IMR-90 (cell line): ENCODE measurements at regions not wholly inside any gene's neighbourhood (a gene's known extent, or its start where the extent isn't known, plus 50 kb on each side); places are given as distances from the start of the nearest gene placed in this dataset.

ENCODE experiments used
- ATAC-seq: fragments of 200-7000 bp; cut with Tn5 transposase; 2 replicates; pipeline ENCODE4 v1.9.1; 2020; ENCODE audit warnings: low read depth, mild to moderate bottlenecking, moderate library complexity
- BruUV-seq: library from RNA; stranded (reverse); fragments of 400-500 nt; replicated peaks from 2 replicates; lab custom pipeline; 2021; lab: Mats Ljungman, UMichigan
- CTCF ChIA-PET: fragments of 300-600 bp; formaldehyde crosslinking; extraction: SDS; loops from one replicate; lab custom pipeline; 2021; ENCODE audit warnings: antibody characterized with exemption; lab: Yijun Ruan, JAX
- POLR2A ChIA-PET: fragments of 300-600 bp; sonication (Branson Sonifier 250); formaldehyde crosslinking; loops from one replicate; lab custom pipeline; 2022; ENCODE audit warnings: antibody characterized with exemption; ENCODE audit not compliant: unreplicated experiment; lab: Charles Lee
- DNase-seq: peaks from one replicate; pipeline ENCODE4 v3.0.0; 2013
- H2AFZ ChIP-seq: replicated peaks from 2 replicates; pipeline ENCODE3; 2013; ENCODE audit warnings: low read length, mild to moderate bottlenecking; ENCODE audit not compliant: poor library complexity
- H2AK5ac ChIP-seq: 2 replicates; pipeline ENCODE4 v1.6.1; 2013; ENCODE audit warnings: low read depth, low read length, inconsistent platforms
- H2AK9ac ChIP-seq: replicated peaks from 2 replicates; pipeline ENCODE3; 2013; ENCODE audit warnings: mild to moderate bottlenecking, low read depth, low read length, moderate library complexity; ENCODE audit not compliant: poor library complexity
- H2BK120ac ChIP-seq: 2 replicates; pipeline ENCODE4 v1.6.1; 2013; ENCODE audit warnings: low read depth, low read length, inconsistent platforms
- H2BK15ac ChIP-seq: 3 replicates; pipeline ENCODE4 v1.6.1; 2013; ENCODE audit warnings: low read depth, low read length, inconsistent platforms
- H2BK20ac ChIP-seq: 2 replicates; pipeline ENCODE4 v1.6.1; 2013; ENCODE audit warnings: low read depth, mild to moderate bottlenecking, inconsistent platforms, low read length, moderate library complexity
- H2BK5ac ChIP-seq: 2 replicates; pipeline ENCODE4 v1.6.1; 2013; ENCODE audit warnings: mild to moderate bottlenecking, low read depth, low read length, inconsistent platforms; ENCODE audit not compliant: poor library complexity, severe bottlenecking
- H3K14ac ChIP-seq: replicated peaks from 2 replicates; pipeline ENCODE4 v1.6.1; 2013; ENCODE audit warnings: low read depth, low read length, inconsistent platforms
- H3K18ac ChIP-seq: 2 replicates; pipeline ENCODE4 v1.6.1; 2013; ENCODE audit warnings: low read depth, low read length, control low read depth
- H3K23ac ChIP-seq: 2 replicates; pipeline ENCODE4 v1.6.1; 2013; ENCODE audit warnings: low read depth, low read length, inconsistent platforms
- H3K27ac ChIP-seq: 2 replicates; pipeline ENCODE4 v1.5.1; 2013; ENCODE audit warnings: mild to moderate bottlenecking, control low read depth, low read length; ENCODE audit not compliant: insufficient read depth
- H3K27me3 ChIP-seq: 2 replicates; pipeline ENCODE4 v1.6.1; 2013; ENCODE audit warnings: low read length; ENCODE audit not compliant: control insufficient read depth, insufficient read depth
- H3K36me3 ChIP-seq: 2 replicates; pipeline ENCODE4 v1.6.1; 2013; ENCODE audit warnings: low read length, mixed read lengths; ENCODE audit not compliant: control insufficient read depth, insufficient read depth
- H3K4ac ChIP-seq: 2 replicates; pipeline ENCODE4 v1.6.1; 2013; ENCODE audit warnings: low read depth, low read length, inconsistent platforms
- H3K4me1 ChIP-seq: 2 replicates; pipeline ENCODE4 v1.6.1; 2013; ENCODE audit warnings: low read length, mixed read lengths; ENCODE audit not compliant: control insufficient read depth, insufficient read depth
- H3K4me2 ChIP-seq: 2 replicates; pipeline ENCODE4 v1.6.1; 2013; ENCODE audit warnings: low read depth, mild to moderate bottlenecking, control low read depth, low read length, moderate library complexity
- H3K4me3 ChIP-seq: 2 replicates; pipeline ENCODE4 v1.5.1; 2013; ENCODE audit warnings: low read depth, mild to moderate bottlenecking, control low read depth, low read length, moderate library complexity; ENCODE audit not compliant: insufficient read depth
- H3K56ac ChIP-seq: 2 replicates; pipeline ENCODE4 v1.6.1; 2013; ENCODE audit warnings: low read length, inconsistent platforms; ENCODE audit not compliant: insufficient read depth; ENCODE audit errors: extremely low read depth
- H3K79me1 ChIP-seq, 2 experiments: 2 replicates each; pipeline ENCODE4 v1.6.1; 2013; ENCODE audit warnings: low read length in 2 of 2, inconsistent platforms in 1 of 2, low read depth in 1 of 2
- H3K9ac ChIP-seq: 2 replicates; pipeline ENCODE4 v1.6.1; 2013; ENCODE audit warnings: low read depth, low read length, control low read depth
- H3K9me1 ChIP-seq: 2 replicates; pipeline ENCODE4 v1.6.1; 2013; ENCODE audit warnings: low read length, inconsistent platforms; ENCODE audit not compliant: insufficient read depth
- H3K9me3 ChIP-seq: 2 replicates; pipeline ENCODE4 v1.6.1; 2013; ENCODE audit warnings: low read length; ENCODE audit not compliant: control insufficient read depth, insufficient read depth
- H4K20me1 ChIP-seq: 2 replicates; pipeline ENCODE4 v1.6.1; 2013; ENCODE audit warnings: low read length, inconsistent platforms; ENCODE audit not compliant: insufficient read depth
- H4K5ac ChIP-seq: 2 replicates; pipeline ENCODE4 v1.6.1; 2013; ENCODE audit warnings: mild to moderate bottlenecking, low read depth, low read length, control low read depth
- H4K8ac ChIP-seq, 2 experiments: 2 replicates each; pipeline ENCODE4 v1.6.1; 2013; ENCODE audit warnings: low read depth in 2 of 2, low read length in 2 of 2, control low read depth in 1 of 2, inconsistent platforms in 1 of 2
- H4K91ac ChIP-seq: 2 replicates; pipeline ENCODE4 v1.6.1; 2013; ENCODE audit warnings: low read depth, low read length, inconsistent platforms; ENCODE audit not compliant: insufficient read depth
- BHLHE40 ChIP-seq: fragments of 150-350 bp; IDR thresholded peaks from 2 replicates; pipeline ENCODE4 v1.6.1; 2016; ENCODE audit warnings: mild to moderate bottlenecking, low read depth, low read length
- CEBPB ChIP-seq: IDR thresholded peaks from 2 replicates; pipeline ENCODE4 v1.6.1; 2012; ENCODE audit warnings: low read depth, low read length, improper control_type of control experiment
- CHD1 ChIP-seq: IDR thresholded peaks from 2 replicates; pipeline ENCODE4 v1.6.1; 2012; ENCODE audit warnings: low read depth, low read length, improper control_type of control experiment
- FOS ChIP-seq: fragments of 150-350 bp; IDR thresholded peaks from 2 replicates; pipeline ENCODE4 v1.6.1; 2016; ENCODE audit warnings: low read depth, low read length
- NFE2L2 ChIP-seq: fragments of 150-350 bp; IDR thresholded peaks from 2 replicates; pipeline ENCODE4 v1.6.1; 2016; ENCODE audit warnings: low read depth, mild to moderate bottlenecking, low read length
- RAD21 ChIP-seq: IDR thresholded peaks from 2 replicates; pipeline ENCODE4 v1.6.1; 2012; ENCODE audit warnings: low read length, improper control_type of control experiment
- RCOR1 ChIP-seq: IDR thresholded peaks from 2 replicates; pipeline ENCODE4 v1.6.1; 2012; ENCODE audit warnings: mild to moderate bottlenecking, low read length, improper control_type of control experiment; ENCODE audit not compliant: insufficient replicate concordance
- WGBS, 2 experiments: methylation state at CpG; one replicate each; pipeline versions ENCODE4 v1.1.5 to v1.1.7; 2013; ENCODE audit warnings: missing lambda C conversion rate in 2 of 2; ENCODE audit not compliant: insufficient read length in 1 of 2; ENCODE audit errors: extremely low coverage in 2 of 2; 5-methylcytosine and 5-hydroxymethylcytosine counted together
- dilution Hi-C: fragments of 300-500 bp; cut with HindIII; formaldehyde crosslinking; loops from one replicate; pipeline ENCODE4 v1.14.3; 2018; ENCODE audit warnings: low sequenced_read_pairs; ENCODE audit not compliant: unreplicated experiment
- in situ Hi-C: fragments of 300-500 bp; cut with MboI; formaldehyde crosslinking; loops from 3 replicates; pipeline ENCODE4 v1.14.3; 2019; ENCODE audit warnings: low sequenced_read_pairs, inconsistent platforms, mixed read lengths
- intact Hi-C: fragments of 100-400 bp; cut with micrococcal nuclease; formaldehyde crosslinking; loops from 2 replicates; pipeline ENCODE4 v1.10.0; 2022
- TF ChIP-seq, protein P1 (sequence below): fragments of 150-350 bp; IDR thresholded peaks from 2 replicates; pipeline ENCODE4 v1.6.1; 2017; ENCODE audit warnings: mild to moderate bottlenecking, antibody characterized with exemption, low read length, low read depth
- TF ChIP-seq, protein P2 (sequence below): conservative IDR thresholded peaks from 2 replicates; pipeline ENCODE4 v1.5.1; 2012; ENCODE audit warnings: mild to moderate bottlenecking, low read depth, low read length, improper control_type of control experiment

DNA sequence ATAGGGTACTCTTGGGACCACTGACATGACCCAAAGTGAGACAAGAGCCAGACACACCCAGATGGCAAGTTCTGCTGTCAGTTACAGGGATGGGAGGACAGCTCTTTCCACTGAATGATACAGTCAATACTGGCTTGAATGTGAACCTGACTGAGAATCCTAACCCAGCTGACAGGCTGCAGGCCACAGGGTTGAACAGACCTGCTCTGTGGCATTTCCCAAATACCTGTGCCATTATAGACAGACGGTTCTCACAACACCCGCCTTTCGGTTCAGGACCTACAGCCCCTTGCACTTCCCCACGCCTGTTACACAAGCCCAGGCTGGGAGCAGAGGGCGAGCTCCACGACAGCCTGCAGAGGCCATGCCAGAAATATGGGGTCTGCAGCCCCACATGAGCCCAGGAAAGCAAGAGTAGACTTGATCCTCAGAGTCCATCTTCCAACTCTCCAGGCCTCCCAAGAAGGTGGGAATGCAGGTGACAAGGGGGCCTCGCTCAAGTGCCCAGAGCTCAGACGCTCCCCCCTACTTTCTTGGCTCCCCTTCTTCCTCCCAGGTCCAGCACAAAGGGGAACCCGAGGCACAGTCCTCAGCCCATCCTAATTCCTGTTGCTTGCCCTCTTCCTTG lies 314.3 kb downstream of the SOX9 start:
- Histone ChIP-seq H2BK120ac (no peak overlapping the region), H3K14ac (no peak overlapping the region), H3K4me2 (no peak overlapping the region), H2AFZ (no peak overlapping the region), H3K4me1 (peaks cover 15% of the 10 kb centered on the region), H3K4me3 (no peak overlapping the region), H3K36me3 (no peaks in the 10 kb centered on the region), H2BK5ac (no peak overlapping the region), H3K18ac (no peak overlapping the region), H4K91ac (no peak overlapping the region), H3K4ac (no peak overlapping the region), H3K79me1 (peaks cover 23 to 60% of the 10 kb centered on the region in 2 experiments; a peak in 3 of 4 replicates), H3K9me3 (no peaks in the 10 kb centered on the region), H3K27me3 (no peaks in the 10 kb centered on the region), H3K27ac (no peak overlapping the region), H3K23ac (no peak overlapping the region), H3K9ac (no peak overlapping the region), H4K5ac (no peak overlapping the region), H2BK15ac (no peak overlapping the region; the same call in 2 of the 3 replicates), H2BK20ac (no peak overlapping the region), H4K20me1 (no peaks in the 10 kb centered on the region), H3K9me1 (peaks cover 6% of the 10 kb centered on the region; the same call in 1 of the 2 replicates), H2AK5ac (no peak overlapping the region), H4K8ac (no peak overlapping the region), H2AK9ac (no peak overlapping the region), H3K56ac (no peak overlapping the region)
- dilution Hi-C loops: no loop called here
- BruUV-seq: no TSS peak
- intact Hi-C loops: loop anchor here (5.0 kb wide), 1 partner anchor 313 kb away; the partner anchor contains the start of gene SOX9
- 60% methylated on average over 2 of the region's 9 CpGs; no CpG with 5 or more reads in 1 of the 2 experiments for WGBS, 2 experiments
- ChIA-PET CTCF (no interaction called here), POLR2A (no interaction called here)
- TF ChIP-seq, protein P1, sequence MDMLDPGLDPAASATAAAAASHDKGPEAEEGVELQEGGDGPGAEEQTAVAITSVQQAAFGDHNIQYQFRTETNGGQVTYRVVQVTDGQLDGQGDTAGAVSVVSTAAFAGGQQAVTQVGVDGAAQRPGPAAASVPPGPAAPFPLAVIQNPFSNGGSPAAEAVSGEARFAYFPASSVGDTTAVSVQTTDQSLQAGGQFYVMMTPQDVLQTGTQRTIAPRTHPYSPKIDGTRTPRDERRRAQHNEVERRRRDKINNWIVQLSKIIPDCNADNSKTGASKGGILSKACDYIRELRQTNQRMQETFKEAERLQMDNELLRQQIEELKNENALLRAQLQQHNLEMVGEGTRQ: no peak
- TF ChIP-seq, protein P2, sequence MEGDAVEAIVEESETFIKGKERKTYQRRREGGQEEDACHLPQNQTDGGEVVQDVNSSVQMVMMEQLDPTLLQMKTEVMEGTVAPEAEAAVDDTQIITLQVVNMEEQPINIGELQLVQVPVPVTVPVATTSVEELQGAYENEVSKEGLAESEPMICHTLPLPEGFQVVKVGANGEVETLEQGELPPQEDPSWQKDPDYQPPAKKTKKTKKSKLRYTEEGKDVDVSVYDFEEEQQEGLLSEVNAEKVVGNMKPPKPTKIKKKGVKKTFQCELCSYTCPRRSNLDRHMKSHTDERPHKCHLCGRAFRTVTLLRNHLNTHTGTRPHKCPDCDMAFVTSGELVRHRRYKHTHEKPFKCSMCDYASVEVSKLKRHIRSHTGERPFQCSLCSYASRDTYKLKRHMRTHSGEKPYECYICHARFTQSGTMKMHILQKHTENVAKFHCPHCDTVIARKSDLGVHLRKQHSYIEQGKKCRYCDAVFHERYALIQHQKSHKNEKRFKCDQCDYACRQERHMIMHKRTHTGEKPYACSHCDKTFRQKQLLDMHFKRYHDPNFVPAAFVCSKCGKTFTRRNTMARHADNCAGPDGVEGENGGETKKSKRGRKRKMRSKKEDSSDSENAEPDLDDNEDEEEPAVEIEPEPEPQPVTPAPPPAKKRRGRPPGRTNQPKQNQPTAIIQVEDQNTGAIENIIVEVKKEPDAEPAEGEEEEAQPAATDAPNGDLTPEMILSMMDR: no peak
- TF ChIP-seq NFE2L2 (no peak), RAD21 (no peak), BHLHE40 (no peak), FOS (no peak), CHD1 (no peak), CEBPB (no peak), RCOR1 (no peak)
- DNase-seq: no peak
- no peak for ATAC-seq
- in situ Hi-C loops: no loop called here
